ENCODE measurements at regions not wholly inside any gene's neighbourhood (a gene's known extent, or its start where the extent isn't known, plus 50 kb on each side); places are given as distances from the start of the nearest gene placed in this dataset.

- DNase-seq (ENCODE audit: low spot score): no peak
- Histone ChIP-seq H2AFZ (no peak overlapping the region), H3K27me3 (no peaks in the 10 kb centered on the region), H4K20me1 (ENCODE audit: insufficient read depth, poor library complexity, severe bottlenecking) (no peaks in the 10 kb centered on the region), H3K27ac (no peak overlapping the region), H3K4me1 (ENCODE audit: insufficient read depth) (no peaks in the 10 kb centered on the region), H3K4me2 (no peak overlapping the region), H3K9me3 (ENCODE audit: low read depth) (no peaks in the 10 kb centered on the region), H3K4me3 (no peak overlapping the region), H3K79me2 (no peaks in the 10 kb centered on the region), H3K9me2 (replicated peaks; ENCODE audit: insufficient read depth) (no peaks in the 10 kb centered on the region), H3K36me3 (replicated peaks; ENCODE audit: insufficient read depth, low read depth) (no peaks in the 10 kb centered on the region)
- no peak for TF ChIP-seq EZH2 (IDR thresholded peaks at IDR 0.05; ENCODE audit: borderline replicate concordance)
- TF ChIP-seq EZH2phosphoT487 (IDR thresholded peaks at IDR 0.05; ENCODE audit: low read depth, severe bottlenecking, unreplicated experiment): no peak
- TF ChIP-seq, protein P1, sequence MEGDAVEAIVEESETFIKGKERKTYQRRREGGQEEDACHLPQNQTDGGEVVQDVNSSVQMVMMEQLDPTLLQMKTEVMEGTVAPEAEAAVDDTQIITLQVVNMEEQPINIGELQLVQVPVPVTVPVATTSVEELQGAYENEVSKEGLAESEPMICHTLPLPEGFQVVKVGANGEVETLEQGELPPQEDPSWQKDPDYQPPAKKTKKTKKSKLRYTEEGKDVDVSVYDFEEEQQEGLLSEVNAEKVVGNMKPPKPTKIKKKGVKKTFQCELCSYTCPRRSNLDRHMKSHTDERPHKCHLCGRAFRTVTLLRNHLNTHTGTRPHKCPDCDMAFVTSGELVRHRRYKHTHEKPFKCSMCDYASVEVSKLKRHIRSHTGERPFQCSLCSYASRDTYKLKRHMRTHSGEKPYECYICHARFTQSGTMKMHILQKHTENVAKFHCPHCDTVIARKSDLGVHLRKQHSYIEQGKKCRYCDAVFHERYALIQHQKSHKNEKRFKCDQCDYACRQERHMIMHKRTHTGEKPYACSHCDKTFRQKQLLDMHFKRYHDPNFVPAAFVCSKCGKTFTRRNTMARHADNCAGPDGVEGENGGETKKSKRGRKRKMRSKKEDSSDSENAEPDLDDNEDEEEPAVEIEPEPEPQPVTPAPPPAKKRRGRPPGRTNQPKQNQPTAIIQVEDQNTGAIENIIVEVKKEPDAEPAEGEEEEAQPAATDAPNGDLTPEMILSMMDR (IDR thresholded peaks at IDR 0.05; ENCODE audit: poor library complexity): no peak
- 93% methylated on average over 2 of the region's 2 CpGs for WGBS (ENCODE audit: low lambda C conversion rate, missing lambda C conversion rate)
These were observed 176.4 kb downstream of the PPP1R3A start for GRCh38 chr7:113742377-113742776.

DNA sequence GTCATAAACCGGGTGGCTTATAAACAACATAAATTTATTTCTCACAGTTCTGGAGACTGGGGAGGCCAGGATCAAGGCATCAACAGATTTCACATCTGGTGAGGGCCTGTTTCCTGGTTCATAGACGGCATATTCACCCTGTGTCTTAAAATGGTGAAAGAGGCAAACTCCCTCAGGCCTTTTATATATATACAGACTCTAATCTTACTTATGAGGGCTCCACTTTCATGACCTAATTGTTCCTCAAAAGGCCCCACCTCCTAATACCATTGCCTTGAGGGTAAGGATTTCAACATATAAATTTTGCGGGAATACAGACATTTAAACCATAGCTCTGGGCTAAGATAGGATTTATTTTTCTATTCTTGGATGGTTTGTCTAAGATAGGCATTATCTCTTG lies 187.2 kb downstream of the PPP1R3A start:
- no peaks in the 10 kb centered on the region for H3K4me1 ChIP-seq (ENCODE audit: insufficient read depth)
- DNase-seq (ENCODE audit: low spot score): no peak
- H3K27ac ChIP-seq: no peak overlapping the region
- no peaks in the 10 kb centered on the region for H3K9me2 ChIP-seq (replicated peaks; ENCODE audit: insufficient read depth)
- H3K36me3 ChIP-seq (replicated peaks; ENCODE audit: insufficient read depth, low read depth): no peaks in the 10 kb centered on the region
- TF ChIP-seq, protein P1 (IDR thresholded peaks at IDR 0.05; ENCODE audit: poor library complexity): no peak
- no peak for TF ChIP-seq EZH2phosphoT487 (IDR thresholded peaks at IDR 0.05; ENCODE audit: low read depth, severe bottlenecking, unreplicated experiment)
- TF ChIP-seq EZH2 (IDR thresholded peaks at IDR 0.05; ENCODE audit: borderline replicate concordance): no peak
- WGBS (ENCODE audit: low lambda C conversion rate, missing lambda C conversion rate): 68% methylated on average over 3 of the region's 3 CpGs
- H2AFZ ChIP-seq: no peak overlapping the region
- H3K4me3 ChIP-seq: no peak overlapping the region
- no peaks in the 10 kb centered on the region for H3K27me3 ChIP-seq
- no peak overlapping the region for H3K4me2 ChIP-seq
- no peaks in the 10 kb centered on the region for H3K9me3 ChIP-seq (ENCODE audit: low read depth)
- H3K79me2 ChIP-seq: no peaks in the 10 kb centered on the region
- H4K20me1 ChIP-seq (ENCODE audit: insufficient read depth, poor library complexity, severe bottlenecking): no peaks in the 10 kb centered on the region

- H3K4me3 ChIP-seq: no peak overlapping the region
- no peak overlapping the region for H3K27ac ChIP-seq
- WGBS (ENCODE audit: low lambda C conversion rate, missing lambda C conversion rate): 44% methylated on average over 1 of the region's 1 CpG
- TF ChIP-seq, protein P1 (IDR thresholded peaks at IDR 0.05; ENCODE audit: poor library complexity): no peak
- no peak for TF ChIP-seq EZH2phosphoT487 (IDR thresholded peaks at IDR 0.05; ENCODE audit: low read depth, severe bottlenecking, unreplicated experiment)
- TF ChIP-seq EZH2 (IDR thresholded peaks at IDR 0.05; ENCODE audit: borderline replicate concordance): no peak
- no peaks in the 10 kb centered on the region for H3K36me3 ChIP-seq (replicated peaks; ENCODE audit: insufficient read depth, low read depth)
- H3K27me3 ChIP-seq: no peaks in the 10 kb centered on the region
- no peaks in the 10 kb centered on the region for H3K9me3 ChIP-seq (ENCODE audit: low read depth)
- no peaks in the 10 kb centered on the region for H3K9me2 ChIP-seq (replicated peaks; ENCODE audit: insufficient read depth)
- no peak overlapping the region for H2AFZ ChIP-seq
- H3K79me2 ChIP-seq: no peaks in the 10 kb centered on the region
- H4K20me1 ChIP-seq (ENCODE audit: insufficient read depth, poor library complexity, severe bottlenecking): no peaks in the 10 kb centered on the region
- no peak for DNase-seq (ENCODE audit: low spot score)
- H3K4me2 ChIP-seq: no peak overlapping the region
- no peaks in the 10 kb centered on the region for H3K4me1 ChIP-seq (ENCODE audit: insufficient read depth)
These were observed 188.4 kb downstream of the PPP1R3A start for GRCh38 chr7:113730309-113730955.
